WTC11 (cell line): ENCODE measurements at regions not wholly inside any gene's neighbourhood (a gene's known extent, or its start where the extent isn't known, plus 50 kb on each side); places are given as distances from the start of the nearest gene placed in this dataset.

Experiments
- ATAC-seq: fragments of 200-7000 bp; cut with Tn5 transposase; 2 replicates; pipeline ENCODE4 v1.10.0; 2021; ENCODE audit warnings: mild to moderate bottlenecking, moderate library complexity
- CTCF ChIA-PET: fragments of 300-600 bp; sonication (Branson Sonifier 250); formaldehyde crosslinking; loops from one replicate; lab custom pipeline; 2021; ENCODE audit warnings: antibody characterized with exemption; lab: Charles Lee
- POLR2A ChIA-PET: fragments of 350-600 bp; sonication (Branson Sonifier 250); formaldehyde crosslinking; loops from one replicate; lab custom pipeline; 2021; ENCODE audit warnings: antibody characterized with exemption; lab: Charles Lee
- DNase-seq: peaks from one replicate; pipeline ENCODE4 v3.0.0; 2021; ENCODE audit warnings: low spot score
- H3K27ac Mint-ChIP-seq: 2 replicates; pipeline ENCODE4 v1.8.0; 2021; ENCODE audit warnings: mixed read lengths
- H3K27me3 Mint-ChIP-seq: 2 replicates; pipeline ENCODE4 v1.8.0; 2021; ENCODE audit warnings: low read depth, mild to moderate bottlenecking, moderate library complexity, mixed read lengths
- H3K36me3 Mint-ChIP-seq: 2 replicates; pipeline ENCODE4 v1.8.0; 2021; ENCODE audit warnings: mixed read lengths
- H3K4me1 Mint-ChIP-seq: 2 replicates; pipeline ENCODE4 v1.8.0; 2022; ENCODE audit warnings: mixed read lengths
- H3K4me3 Mint-ChIP-seq: 2 replicates; pipeline ENCODE4 v1.8.0; 2021; ENCODE audit warnings: mild to moderate bottlenecking, moderate library complexity, mixed read lengths
- H3K9me3 Mint-ChIP-seq: 2 replicates; pipeline ENCODE4 v1.8.0; 2021; ENCODE audit warnings: mixed read lengths
- ATF1 ChIP-seq: sonication (generic); formaldehyde crosslinking; IDR thresholded peaks from 2 replicates; pipeline ENCODE4 v1.8.1; 2023; ENCODE audit warnings: mild to moderate bottlenecking, moderate library complexity, missing genetic modification reagents
- CREB1 ChIP-seq: sonication (generic); formaldehyde crosslinking; IDR thresholded peaks from 2 replicates; pipeline ENCODE4 v1.8.0; 2023; ENCODE audit warnings: mild to moderate bottlenecking, missing genetic modification reagents
- ELF4 ChIP-seq: sonication (generic); formaldehyde crosslinking; IDR thresholded peaks from 2 replicates; pipeline ENCODE4 v1.8.1; 2022; ENCODE audit warnings: low read depth, mild to moderate bottlenecking, moderate library complexity, missing genetic modification reagents
- ERG ChIP-seq: fragments of 250-450 bp; sonication (Bioruptor Pico); IDR thresholded peaks from 2 replicates; pipeline ENCODE4 v1.8.0; 2021; ENCODE audit warnings: mild to moderate bottlenecking
- FOXJ3 ChIP-seq: sonication (generic); formaldehyde crosslinking; IDR thresholded peaks from 2 replicates; pipeline ENCODE4 v1.9.0; 2021; ENCODE audit warnings: missing genetic modification reagents, mild to moderate bottlenecking, borderline replicate concordance
- GRHL2 ChIP-seq: fragments of 250-450 bp; sonication (Bioruptor Pico); IDR thresholded peaks from 2 replicates; pipeline ENCODE4 v1.8.0; 2022; ENCODE audit warnings: mild to moderate bottlenecking, moderate library complexity; ENCODE audit not compliant: insufficient replicate concordance, severe bottlenecking
- JAZF1 ChIP-seq: fragments of 250-450 bp; sonication (Bioruptor Pico); IDR thresholded peaks from 2 replicates; pipeline ENCODE4 v1.9.0; 2021; ENCODE audit warnings: moderate library complexity, mild to moderate bottlenecking, inconsistent platforms
- MLX ChIP-seq: sonication (generic); formaldehyde crosslinking; IDR thresholded peaks from 2 replicates; pipeline ENCODE4 v1.8.1; 2023; ENCODE audit warnings: mild to moderate bottlenecking, missing genetic modification reagents, moderate library complexity
- NFATC4 ChIP-seq: fragments of 250-450 bp; sonication (Bioruptor Pico); IDR thresholded peaks from 2 replicates; pipeline ENCODE4 v1.9.0; 2021; ENCODE audit warnings: mild to moderate bottlenecking
- NFYB ChIP-seq: sonication (generic); formaldehyde crosslinking; conservative IDR thresholded peaks from 2 replicates; pipeline ENCODE4 v1.8.0; 2022; ENCODE audit warnings: low read depth, missing genetic modification reagents
- PRDM15 ChIP-seq: sonication (generic); formaldehyde crosslinking; IDR thresholded peaks from 2 replicates; pipeline ENCODE4 v1.8.0; 2022; ENCODE audit warnings: missing genetic modification reagents
- SMAD4 ChIP-seq: sonication (generic); formaldehyde crosslinking; IDR thresholded peaks from 2 replicates; pipeline ENCODE4 v1.8.0; 2022; ENCODE audit warnings: mild to moderate bottlenecking, missing genetic modification reagents
- STAT6 ChIP-seq: sonication (generic); formaldehyde crosslinking; conservative IDR thresholded peaks from 2 replicates; pipeline ENCODE4 v1.8.1; 2023; ENCODE audit warnings: mild to moderate bottlenecking, low read depth, missing genetic modification reagents, moderate library complexity
- TCF7 ChIP-seq: sonication (generic); formaldehyde crosslinking; IDR thresholded peaks from 2 replicates; pipeline ENCODE4 v1.8.0; 2022; ENCODE audit warnings: mild to moderate bottlenecking, low read depth, missing genetic modification reagents, moderate library complexity
- TEAD4 ChIP-seq: sonication (generic); formaldehyde crosslinking; IDR thresholded peaks from 2 replicates; pipeline ENCODE4 v1.8.0; 2022; ENCODE audit warnings: mild to moderate bottlenecking, missing genetic modification reagents
- ZBTB21 ChIP-seq: sonication (generic); formaldehyde crosslinking; IDR thresholded peaks from 2 replicates; pipeline ENCODE4 v1.8.1; 2023; ENCODE audit warnings: mild to moderate bottlenecking, missing genetic modification reagents, borderline replicate concordance
- ZNF138 ChIP-seq: sonication (generic); formaldehyde crosslinking; conservative IDR thresholded peaks from 2 replicates; pipeline ENCODE4 v1.8.1; 2022; ENCODE audit warnings: mild to moderate bottlenecking, moderate library complexity, missing genetic modification reagents
- ZNF396 ChIP-seq: fragments of 250-450 bp; sonication (Bioruptor Pico); IDR thresholded peaks from 2 replicates; pipeline ENCODE4 v1.8.0; 2021; ENCODE audit warnings: mild to moderate bottlenecking, moderate library complexity, borderline replicate concordance
- ZNF423 ChIP-seq: fragments of 250-450 bp; sonication (Bioruptor Pico); IDR thresholded peaks from 2 replicates; pipeline ENCODE4 v2.1.2; 2022; ENCODE audit warnings: mild to moderate bottlenecking, moderate library complexity
- ZNF532 ChIP-seq: fragments of 250-450 bp; sonication (Bioruptor Pico); IDR thresholded peaks from 2 replicates; pipeline ENCODE4 v1.9.0; 2021; ENCODE audit warnings: mild to moderate bottlenecking, borderline replicate concordance

GRCh38 chr2:196376984-196377877, 205.9 kb upstream of the STK17B start (continued):
- no peak for TF ChIP-seq NFYB
- no peak for TF ChIP-seq STAT6 (CRISPR knock-in tag)
- TF ChIP-seq TCF7 (CRISPR knock-in tag): no peak
- TF ChIP-seq ELF4 (CRISPR knock-in tag): no peak
- TF ChIP-seq ZNF138: no peak
- no peak for TF ChIP-seq ZBTB21 (CRISPR knock-in tag)
- TF ChIP-seq ZNF396 (CRISPR knock-in tag): no peak
- TF ChIP-seq FOXJ3 (CRISPR knock-in tag): no peak
- TF ChIP-seq CREB1 (CRISPR knock-in tag): no peak
- TF ChIP-seq, all 79 proteins: peak for 0

GRCh38 chr2:196379600-196379999, 208.2 kb upstream of the STK17B start:
- no peaks in the 10 kb centered on the region for H3K4me1 Mint-ChIP-seq
- ATAC-seq (no peak), DNase-seq (no peak)
- ChIA-PET CTCF (no interaction called here), POLR2A (no interaction called here)
- H3K27me3 Mint-ChIP-seq: no peaks in the 10 kb centered on the region
- peaks cover under 1% of the 10 kb centered on the region; the same call in 1 of the 2 replicates for H3K9me3 Mint-ChIP-seq
- no peak for TF ChIP-seq JAZF1
- TF ChIP-seq SMAD4 (CRISPR knock-in tag): no peak
- no peak for TF ChIP-seq MLX (CRISPR knock-in tag)
- TF ChIP-seq ZNF532 (CRISPR knock-in tag): no peak
- no peak for TF ChIP-seq GRHL2 (CRISPR knock-in tag)
- no peak overlapping the region for H3K4me3 Mint-ChIP-seq
- no peak overlapping the region for H3K27ac Mint-ChIP-seq
- H3K36me3 Mint-ChIP-seq: no peaks in the 10 kb centered on the region

- ATAC-seq (no peak), DNase-seq (no peak)
- H3K4me1 Mint-ChIP-seq: no peaks in the 10 kb centered on the region
- no peak overlapping the region for H3K27ac Mint-ChIP-seq
- no peak overlapping the region for H3K4me3 Mint-ChIP-seq
- H3K36me3 Mint-ChIP-seq: no peaks in the 10 kb centered on the region
- no peaks in the 10 kb centered on the region for H3K9me3 Mint-ChIP-seq
- H3K27me3 Mint-ChIP-seq: no peaks in the 10 kb centered on the region
- CTCF ChIA-PET: no interaction called here
- POLR2A ChIA-PET: no interaction called here
- TF ChIP-seq ATF1 (no peak), TEAD4 (CRISPR knock-in tag) (no peak), FOXJ3 (CRISPR knock-in tag) (no peak), NFATC4 (CRISPR knock-in tag) (no peak), PRDM15 (CRISPR knock-in tag) (no peak), ELF4 (CRISPR knock-in tag) (no peak), ZNF423 (CRISPR knock-in tag) (no peak), ERG (no peak)
These were observed 208.7 kb upstream of the STK17B start for GRCh38 chr2:196380098-196380497.
